Neural cell (in vitro differentiated cells): ENCODE measurements at regions not wholly inside any gene's neighbourhood (a gene's known extent, or its start where the extent isn't known, plus 50 kb on each side); places are given as distances from the start of the nearest gene placed in this dataset.

Experiments used
- H2AFZ ChIP-seq: fragments of 200-600, 300-800 bp; sonication (generic), shearing (Covaris generic); 2 replicates; pipeline ENCODE4 v1.6.0; 2014; ENCODE audit warnings: low read depth, mild to moderate bottlenecking, antibody characterized with exemption, low read length, moderate library complexity
- H3F3A ChIP-seq: fragments of 200-600 bp; shearing (Covaris generic); 2 replicates; pipeline ENCODE4 v1.6.1; 2016; ENCODE audit warnings: mild to moderate bottlenecking, moderate library complexity, mixed read lengths, antibody characterized with exemption, low read length; ENCODE audit not compliant: insufficient read depth, poor library complexity, severe bottlenecking
- H3K27ac ChIP-seq: fragments of 200-600, 300-800 bp; sonication (generic), shearing (Covaris generic); 2 replicates; pipeline ENCODE4 v1.5.1; 2014; ENCODE audit warnings: mild to moderate bottlenecking, low read length, moderate library complexity
- H3K27me3 ChIP-seq: fragments of 300-800, 200-600 bp; sonication (generic), shearing (Covaris generic); 2 replicates; pipeline ENCODE4 v1.6.0; 2014; ENCODE audit warnings: mild to moderate bottlenecking, low read depth, low read length, moderate library complexity; ENCODE audit not compliant: insufficient read depth
- H3K36me3 ChIP-seq: fragments of 300-800, 200-600 bp; sonication (generic), shearing (Covaris generic); 2 replicates; pipeline ENCODE4 v1.5.1; 2014; ENCODE audit warnings: mild to moderate bottlenecking, antibody characterized with exemption, low read length, moderate library complexity; ENCODE audit not compliant: insufficient read depth
- H3K4me2 ChIP-seq: fragments of 300-800, 200-600 bp; sonication (generic), shearing (Covaris generic); 2 replicates; pipeline ENCODE4 v1.6.0; 2014; ENCODE audit warnings: mild to moderate bottlenecking, low read length
- H3K4me3 ChIP-seq: fragments of 300-800, 200-600 bp; sonication (generic), shearing (Covaris generic); 2 replicates; pipeline ENCODE4 v1.5.1; 2014; ENCODE audit warnings: mild to moderate bottlenecking, low read length, moderate library complexity
- H3K79me2 ChIP-seq: fragments of 200-600 bp; shearing (Covaris generic); replicated peaks from 2 replicates; pipeline ENCODE4 v1.6.0; 2014; ENCODE audit warnings: mild to moderate bottlenecking, low read length, moderate library complexity; ENCODE audit not compliant: insufficient read depth
- H3K9ac ChIP-seq: fragments of 300-800, 200-600 bp; sonication (generic), shearing (Covaris generic); 2 replicates; pipeline ENCODE4 v1.6.1; 2016; ENCODE audit warnings: mild to moderate bottlenecking, low read length, mixed read lengths
- H3K9me2 ChIP-seq: fragments of 200-600 bp; shearing (Covaris generic); 2 replicates; pipeline ENCODE4 v1.6.1; 2016; ENCODE audit warnings: mild to moderate bottlenecking, low read length, mixed read lengths; ENCODE audit not compliant: insufficient read depth
- H3K9me3 ChIP-seq: fragments of 200-600, 300-800 bp; sonication (generic), shearing (Covaris generic); 2 replicates; pipeline ENCODE4 v1.6.1; 2016; ENCODE audit warnings: mild to moderate bottlenecking, mixed run types, low read length, moderate library complexity, mixed read lengths
- H4K20me1 ChIP-seq: fragments of 200-600 bp; shearing (Covaris generic); 2 replicates; pipeline ENCODE4 v1.6.1; 2016; ENCODE audit warnings: mild to moderate bottlenecking, mixed run types; ENCODE audit not compliant: insufficient read depth
- EP300 ChIP-seq: fragments of 450-650 bp; conservative IDR thresholded peaks from 2 replicates; pipeline ENCODE4 v1.6.1; 2014; ENCODE audit warnings: antibody characterized with exemption, mild to moderate bottlenecking, moderate library complexity; ENCODE audit not compliant: poor library complexity, severe bottlenecking
- EZH2 ChIP-seq: fragments of 200-600, 300-800 bp; shearing (Covaris generic), sonication (generic); IDR thresholded peaks from 2 replicates; pipeline ENCODE4 v1.6.1; 2014; ENCODE audit warnings: antibody characterized with exemption, low read length, borderline replicate concordance, mild to moderate bottlenecking; ENCODE audit not compliant: insufficient read depth, poor library complexity, severe bottlenecking
- MXI1 ChIP-seq: fragments of 450-650 bp; conservative IDR thresholded peaks from 2 replicates; pipeline ENCODE4 v1.6.1; 2014; ENCODE audit warnings: antibody characterized with exemption, mild to moderate bottlenecking; ENCODE audit not compliant: poor library complexity, severe bottlenecking
- POLR2AphosphoS5 ChIP-seq: IDR thresholded peaks from 2 replicates; pipeline ENCODE4 v1.6.1; 2012
- RAD21 ChIP-seq: fragments of 450-650 bp; conservative IDR thresholded peaks from 2 replicates; pipeline ENCODE4 v1.6.1; 2014; ENCODE audit warnings: antibody characterized with exemption, mild to moderate bottlenecking, moderate library complexity
- SMC3 ChIP-seq: fragments of 450-650 bp; conservative IDR thresholded peaks from 2 replicates; pipeline ENCODE4 v1.6.1; 2014; ENCODE audit warnings: antibody characterized with exemption, mild to moderate bottlenecking, moderate library complexity; ENCODE audit not compliant: poor library complexity
- TAF1 ChIP-seq: IDR thresholded peaks from 2 replicates; pipeline ENCODE4 v1.6.1; 2012; ENCODE audit warnings: low read depth
- TF ChIP-seq, protein P1 (sequence below): IDR thresholded peaks from 2 replicates; pipeline ENCODE4 v1.6.1; 2012; ENCODE audit warnings: borderline replicate concordance
- TF ChIP-seq, protein P2 (sequence below): fragments of 450-650 bp; IDR thresholded peaks from 2 replicates; pipeline ENCODE4 v1.5.1; 2014; ENCODE audit warnings: antibody characterized with exemption, mild to moderate bottlenecking, moderate library complexity; ENCODE audit not compliant: poor library complexity, severe bottlenecking

DNA sequence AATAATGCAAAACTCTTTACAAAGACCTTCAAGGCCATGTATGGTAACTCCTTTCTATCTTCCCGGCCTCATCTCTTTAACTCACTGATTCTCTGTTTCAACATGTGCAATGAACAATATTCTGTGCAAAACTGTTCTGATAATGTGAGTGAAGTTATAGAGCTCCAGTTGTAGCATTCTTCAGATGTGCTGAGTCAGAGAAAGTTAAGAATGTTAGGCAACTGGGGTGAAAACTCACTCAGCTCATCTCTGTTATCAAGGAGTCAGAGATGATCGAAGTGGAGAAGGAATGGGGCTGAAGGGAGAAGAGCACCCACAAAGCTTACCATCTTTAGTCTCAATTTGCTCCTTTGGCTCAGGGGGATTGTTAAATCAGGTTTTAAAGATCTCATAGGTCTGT lies 344.7 kb upstream of the NPSR1 start:
- no peaks in the 10 kb centered on the region for H3K27me3 ChIP-seq
- no peak overlapping the region for H2AFZ ChIP-seq
- no peak overlapping the region for H3K4me3 ChIP-seq
- H3K36me3 ChIP-seq = no peaks in the 10 kb centered on the region
- H4K20me1 ChIP-seq = no peaks in the 10 kb centered on the region
- TF ChIP-seq EZH2 (no peak), MXI1 (no peak), SMC3 (no peak), POLR2AphosphoS5 (no peak), EP300 (no peak), TAF1 (no peak), RAD21 (no peak)
- TF ChIP-seq, protein P1, sequence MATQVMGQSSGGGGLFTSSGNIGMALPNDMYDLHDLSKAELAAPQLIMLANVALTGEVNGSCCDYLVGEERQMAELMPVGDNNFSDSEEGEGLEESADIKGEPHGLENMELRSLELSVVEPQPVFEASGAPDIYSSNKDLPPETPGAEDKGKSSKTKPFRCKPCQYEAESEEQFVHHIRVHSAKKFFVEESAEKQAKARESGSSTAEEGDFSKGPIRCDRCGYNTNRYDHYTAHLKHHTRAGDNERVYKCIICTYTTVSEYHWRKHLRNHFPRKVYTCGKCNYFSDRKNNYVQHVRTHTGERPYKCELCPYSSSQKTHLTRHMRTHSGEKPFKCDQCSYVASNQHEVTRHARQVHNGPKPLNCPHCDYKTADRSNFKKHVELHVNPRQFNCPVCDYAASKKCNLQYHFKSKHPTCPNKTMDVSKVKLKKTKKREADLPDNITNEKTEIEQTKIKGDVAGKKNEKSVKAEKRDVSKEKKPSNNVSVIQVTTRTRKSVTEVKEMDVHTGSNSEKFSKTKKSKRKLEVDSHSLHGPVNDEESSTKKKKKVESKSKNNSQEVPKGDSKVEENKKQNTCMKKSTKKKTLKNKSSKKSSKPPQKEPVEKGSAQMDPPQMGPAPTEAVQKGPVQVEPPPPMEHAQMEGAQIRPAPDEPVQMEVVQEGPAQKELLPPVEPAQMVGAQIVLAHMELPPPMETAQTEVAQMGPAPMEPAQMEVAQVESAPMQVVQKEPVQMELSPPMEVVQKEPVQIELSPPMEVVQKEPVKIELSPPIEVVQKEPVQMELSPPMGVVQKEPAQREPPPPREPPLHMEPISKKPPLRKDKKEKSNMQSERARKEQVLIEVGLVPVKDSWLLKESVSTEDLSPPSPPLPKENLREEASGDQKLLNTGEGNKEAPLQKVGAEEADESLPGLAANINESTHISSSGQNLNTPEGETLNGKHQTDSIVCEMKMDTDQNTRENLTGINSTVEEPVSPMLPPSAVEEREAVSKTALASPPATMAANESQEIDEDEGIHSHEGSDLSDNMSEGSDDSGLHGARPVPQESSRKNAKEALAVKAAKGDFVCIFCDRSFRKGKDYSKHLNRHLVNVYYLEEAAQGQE = no peak
- TF ChIP-seq, protein P2, sequence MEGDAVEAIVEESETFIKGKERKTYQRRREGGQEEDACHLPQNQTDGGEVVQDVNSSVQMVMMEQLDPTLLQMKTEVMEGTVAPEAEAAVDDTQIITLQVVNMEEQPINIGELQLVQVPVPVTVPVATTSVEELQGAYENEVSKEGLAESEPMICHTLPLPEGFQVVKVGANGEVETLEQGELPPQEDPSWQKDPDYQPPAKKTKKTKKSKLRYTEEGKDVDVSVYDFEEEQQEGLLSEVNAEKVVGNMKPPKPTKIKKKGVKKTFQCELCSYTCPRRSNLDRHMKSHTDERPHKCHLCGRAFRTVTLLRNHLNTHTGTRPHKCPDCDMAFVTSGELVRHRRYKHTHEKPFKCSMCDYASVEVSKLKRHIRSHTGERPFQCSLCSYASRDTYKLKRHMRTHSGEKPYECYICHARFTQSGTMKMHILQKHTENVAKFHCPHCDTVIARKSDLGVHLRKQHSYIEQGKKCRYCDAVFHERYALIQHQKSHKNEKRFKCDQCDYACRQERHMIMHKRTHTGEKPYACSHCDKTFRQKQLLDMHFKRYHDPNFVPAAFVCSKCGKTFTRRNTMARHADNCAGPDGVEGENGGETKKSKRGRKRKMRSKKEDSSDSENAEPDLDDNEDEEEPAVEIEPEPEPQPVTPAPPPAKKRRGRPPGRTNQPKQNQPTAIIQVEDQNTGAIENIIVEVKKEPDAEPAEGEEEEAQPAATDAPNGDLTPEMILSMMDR = no peak
- no peaks in the 10 kb centered on the region for H3K9me2 ChIP-seq
- no peak overlapping the region for H3K4me2 ChIP-seq
- H3F3A ChIP-seq = no peaks in the 10 kb centered on the region
- H3K27ac ChIP-seq = no peak overlapping the region
- no peak overlapping the region for H3K9ac ChIP-seq
- H3K79me2 ChIP-seq = no peaks in the 10 kb centered on the region
- H3K9me3 ChIP-seq = peaks cover 5% of the 10 kb centered on the region

DNA sequence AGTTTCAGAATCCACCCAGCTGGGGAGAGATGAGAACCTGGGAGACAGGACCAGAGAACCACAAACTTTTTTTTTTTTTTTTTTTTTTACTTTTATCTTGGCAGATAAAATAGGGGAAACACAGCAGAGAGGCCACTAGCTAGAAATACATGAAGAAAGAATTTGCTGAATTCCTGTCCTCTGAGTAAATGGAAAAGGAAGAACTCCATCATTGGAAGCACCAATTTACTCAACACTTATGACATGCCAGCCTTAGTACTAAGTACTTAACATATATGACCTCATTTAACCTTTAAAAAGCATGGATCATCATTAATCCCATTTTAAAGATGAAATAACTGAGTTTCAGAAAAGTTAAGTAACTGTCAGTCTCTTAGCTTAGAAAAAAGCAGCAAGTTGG lies 343.0 kb upstream of the NPSR1 start:
- no peaks in the 10 kb centered on the region for H4K20me1 ChIP-seq

More for the DNA sequence above, 343.0 kb upstream of the NPSR1 start:
- Histone ChIP-seq H3K4me3 (no peak overlapping the region), H3K4me2 (no peak overlapping the region), H3K79me2 (no peaks in the 10 kb centered on the region), H3K36me3 (no peaks in the 10 kb centered on the region), H3K27ac (no peak overlapping the region), H3K9me2 (no peaks in the 10 kb centered on the region), H3F3A (no peaks in the 10 kb centered on the region), H3K9me3 (peaks cover 5% of the 10 kb centered on the region), H3K27me3 (no peaks in the 10 kb centered on the region), H2AFZ (no peak overlapping the region), H3K9ac (no peak overlapping the region)
- TF ChIP-seq EP300 = no peak
- TF ChIP-seq, protein P1 = no peak
